HG02588 (cell line): ENCODE measurements at regions not wholly inside any gene's neighbourhood (a gene's known extent, or its start where the extent isn't known, plus 50 kb on each side); places are given as distances from the start of the nearest gene placed in this dataset.

Experiments
- ATAC-seq: cut with Tn5 transposase; IDR thresholded peaks from one replicate; pipeline ENCODE4 v1.9.1; 2021; ENCODE audit warnings: mild to moderate bottlenecking, moderate library complexity; ENCODE audit not compliant: unreplicated experiment

DNA sequence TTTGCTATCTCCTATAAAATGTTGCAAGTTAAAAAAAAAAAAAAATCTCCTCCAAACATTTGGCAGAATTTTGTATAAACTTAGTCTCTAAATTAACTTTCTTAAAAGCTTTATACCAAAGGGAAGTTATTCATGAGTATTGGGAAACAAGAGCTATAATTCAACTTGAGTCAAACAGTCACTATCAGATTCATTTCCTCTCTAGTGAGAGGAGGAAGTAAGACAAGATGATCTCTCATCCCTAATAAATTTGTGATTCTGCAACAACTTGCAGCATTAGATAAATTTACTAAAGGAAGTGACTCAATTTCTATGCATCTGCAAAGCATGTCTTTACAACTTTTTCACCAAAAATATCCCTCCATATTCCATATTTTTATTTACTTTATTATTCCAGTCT is 135.4 kb upstream of the GNPDA2 start:
- ATAC-seq, result no peak

DNA sequence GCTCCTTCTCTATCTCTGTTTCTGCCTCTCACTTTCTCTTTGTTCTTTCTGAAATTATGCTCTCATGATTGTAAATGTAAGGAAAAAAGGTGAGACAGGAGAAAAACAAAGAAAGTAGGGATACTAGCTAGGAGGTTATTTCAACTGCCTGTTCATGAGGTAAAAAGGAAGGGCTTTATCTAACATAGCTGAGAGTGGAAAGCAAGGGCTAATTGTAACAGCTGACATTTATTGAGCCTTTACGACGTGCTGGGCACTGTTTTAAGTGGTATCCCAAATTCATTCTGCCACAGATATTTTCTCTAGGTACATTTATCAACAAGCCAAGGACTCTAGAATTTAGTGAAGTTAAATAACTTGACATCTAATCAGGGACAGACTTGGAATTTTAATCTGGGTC is 133.1 kb upstream of the GNPDA2 start:
- no peak for ATAC-seq

GRCh38 chr4:44848466-44848865 is 122.1 kb upstream of the GNPDA2 start:
- ATAC-seq, result no peak

GRCh38 chr4:44845993-44846392 is 119.6 kb upstream of the GNPDA2 start:
- no peak for ATAC-seq

GRCh38 chr4:44845309-44845708 is 119.0 kb upstream of the GNPDA2 start:
- no peak for ATAC-seq

DNA sequence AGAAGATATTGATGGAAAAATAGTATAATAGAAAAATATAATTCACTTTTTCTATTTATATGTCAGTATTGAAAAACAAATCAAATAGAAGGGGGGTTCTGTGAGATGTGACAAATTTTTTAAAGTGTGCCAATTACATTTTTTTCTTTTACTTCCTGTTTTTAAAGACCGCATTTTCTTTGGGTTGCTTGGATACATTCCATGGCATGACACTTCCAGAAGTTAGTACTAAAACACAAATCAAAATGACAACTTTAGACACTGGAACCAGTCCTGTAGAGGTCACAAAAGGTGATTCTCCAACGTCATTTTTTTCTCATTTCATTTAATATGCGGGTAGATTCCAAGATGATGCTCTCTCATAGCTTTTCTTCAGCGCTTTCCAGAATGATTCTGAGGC is 116.2 kb upstream of the GNPDA2 start:
- ATAC-seq, result no peak

GRCh38 chr4:44817930-44818329 is 91.6 kb upstream of the GNPDA2 start:
- ATAC-seq, result no peak

- ATAC-seq, result no peak
Observed at GRCh38 chr4:44806071-44806470, 79.7 kb upstream of the GNPDA2 start.

- ATAC-seq, result no peak
Observed at GRCh38 chr4:44804301-44804700, 77.9 kb upstream of the GNPDA2 start.

GRCh38 chr4:44801384-44801783 is 75.0 kb upstream of the GNPDA2 start:
- ATAC-seq, result no peak

DNA sequence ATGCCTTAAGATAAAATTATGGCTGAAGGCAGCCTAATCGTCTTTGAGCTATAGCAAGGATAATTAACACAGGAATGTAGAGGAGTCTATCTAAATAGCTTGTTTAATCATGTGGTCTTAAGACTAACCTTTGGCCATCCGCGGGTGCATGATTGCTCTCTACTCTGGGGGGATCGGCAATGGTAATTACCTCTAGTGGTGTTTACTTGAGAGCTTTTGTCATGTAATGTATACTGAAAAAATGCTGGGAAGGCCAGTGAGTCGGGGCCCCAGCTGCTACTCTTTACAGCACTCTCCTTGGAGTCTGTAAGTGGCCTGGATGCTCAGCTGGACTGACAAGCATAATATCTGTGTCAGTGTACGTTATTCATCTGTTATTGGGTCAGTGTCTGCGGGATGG is 65.5 kb upstream of the GNPDA2 start:
- no peak for ATAC-seq

- no peak for ATAC-seq
Observed at GRCh38 chr4:44777115-44777514, 50.8 kb upstream of the GNPDA2 start.
